Amygdala (tissue), 56 donors: ENCODE measurements at regions not wholly inside any gene's neighbourhood (a gene's known extent, or its start where the extent isn't known, plus 50 kb on each side); places are given as distances from the start of the nearest gene placed in this dataset.

Experiments used
- DNase-seq, 56 donors: peaks; one replicate each; lab custom pipeline; 2025; lab: John Stamatoyannopoulos, UW

GRCh38 chr4:146029939-146030710 is 91.5 kb upstream of the ZNF827 start:
- no peak for DNase-seq

DNA sequence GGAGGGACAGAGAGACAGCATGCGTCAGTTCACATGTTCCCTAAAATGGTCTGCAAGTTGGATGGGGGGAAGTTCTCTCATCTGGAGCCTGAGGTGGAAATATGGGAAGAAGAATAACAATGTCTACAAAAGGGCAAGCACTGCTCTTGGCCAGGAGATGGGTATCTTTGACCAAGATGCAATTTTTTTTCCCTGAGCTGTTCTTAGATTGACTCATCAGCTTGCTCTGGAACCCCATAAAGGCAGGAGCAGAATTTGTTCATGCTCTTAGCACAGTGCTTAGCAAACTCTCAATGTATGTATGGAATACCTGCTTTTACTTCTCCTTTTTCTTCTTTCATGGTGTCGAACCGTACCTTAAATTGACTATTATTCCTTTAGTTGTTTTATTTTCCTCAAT is 90.5 kb upstream of the ZNF827 start:
- DNase-seq = no peak

DNA sequence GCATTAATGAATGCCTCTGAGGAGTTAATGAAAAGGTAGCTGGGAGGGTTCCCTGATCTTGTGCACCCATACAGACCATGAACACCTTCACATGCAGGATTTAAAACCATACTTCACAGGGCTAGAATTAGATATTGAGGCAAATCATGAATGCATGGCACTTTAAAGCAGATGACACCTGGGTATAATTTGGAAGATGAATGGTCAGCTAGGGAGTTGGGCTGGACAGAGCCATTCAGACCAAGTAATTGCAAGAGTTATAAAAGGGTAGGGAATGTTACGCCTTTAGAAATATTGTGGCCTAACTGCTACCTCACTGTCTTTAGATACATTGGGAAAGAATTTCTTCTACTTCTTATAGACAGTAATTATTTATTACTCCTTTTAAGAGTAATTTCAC is 89.1 kb upstream of the ZNF827 start:
- no peak for DNase-seq

DNA sequence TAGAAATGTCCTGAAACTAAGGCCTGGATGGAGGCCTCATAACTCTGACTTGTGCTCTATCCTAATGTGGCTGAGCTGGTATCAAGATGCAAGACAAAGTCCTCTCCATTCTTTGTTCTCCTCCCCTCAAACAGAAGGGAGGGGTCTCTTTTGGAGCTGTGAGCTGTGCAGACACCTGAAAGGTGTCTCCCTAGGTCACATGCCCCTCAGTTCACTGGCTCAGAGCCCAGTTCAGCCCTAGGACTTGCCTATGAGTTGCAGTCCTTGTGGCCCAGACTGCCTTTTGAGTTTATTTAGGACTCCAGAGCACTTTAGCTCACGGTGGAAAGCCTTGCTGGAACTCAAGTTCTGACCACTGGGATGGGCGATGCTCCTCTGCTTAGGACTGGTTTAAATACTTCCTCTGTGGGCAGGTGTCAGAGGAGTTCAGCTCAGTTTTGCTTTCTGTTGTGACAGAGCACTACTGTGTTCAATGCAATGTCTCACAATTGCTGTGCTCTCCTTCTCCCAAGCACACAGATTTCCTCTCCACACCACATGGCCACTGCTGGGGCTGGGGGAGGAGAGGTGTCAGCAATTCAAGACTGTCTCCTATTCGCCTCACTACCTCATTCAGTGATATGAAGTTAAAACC is 84.8 kb upstream of the ZNF827 start:
- DNase-seq = no peak

- DNase-seq = no peak
Observed at GRCh38 chr4:146022541-146022940, 83.9 kb upstream of the ZNF827 start.

- DNase-seq = no peak
Observed at GRCh38 chr4:146018247-146018646, 79.6 kb upstream of the ZNF827 start.

GRCh38 chr4:146004730-146005129 is 66.1 kb upstream of the ZNF827 start:
- DNase-seq = no peak

DNA sequence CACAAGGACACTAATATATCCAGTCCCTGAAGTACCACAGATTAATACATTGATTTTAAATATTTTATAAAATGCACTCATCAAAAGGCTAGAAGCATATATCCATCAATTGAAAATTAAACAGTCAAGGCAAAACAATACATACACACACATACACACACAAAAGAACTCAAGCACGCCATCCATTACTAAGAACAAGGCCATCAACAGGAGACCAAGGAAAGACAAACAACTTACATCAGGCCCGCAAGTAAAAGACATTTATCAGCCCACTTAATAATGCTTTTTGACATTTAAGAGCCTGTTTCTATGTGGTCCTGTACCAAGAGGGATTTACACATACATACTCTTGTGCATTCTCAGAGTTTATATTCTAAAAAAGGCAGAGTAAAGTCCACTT is 50.0 kb upstream of the ZNF827 start:
- DNase-seq = no peak
